Testis (tissue), 2 donors: ENCODE measurements at regions not wholly inside any gene's neighbourhood (a gene's known extent, or its start where the extent isn't known, plus 50 kb on each side); places are given as distances from the start of the nearest gene placed in this dataset.

Source experiments
- POLR2A ChIP-seq: fragments of 450-650 bp; IDR thresholded peaks from one replicate; pipeline ENCODE4 v1.6.1; 2017; ENCODE audit warnings: antibody characterized with exemption, mild to moderate bottlenecking, moderate library complexity
- TF ChIP-seq, protein P1 (sequence below), 3 experiments: fragments of 450-650 bp in 2 of 3; fragments of 200-600 bp in 1 of 3; sonication (generic) in 1 of 3; IDR thresholded peaks; one replicate each; pipeline ENCODE4 v1.5.1; 2016 to 2019; ENCODE audit warnings: antibody characterized with exemption in 3 of 3, mild to moderate bottlenecking in 2 of 3, moderate library complexity in 1 of 3

DNA sequence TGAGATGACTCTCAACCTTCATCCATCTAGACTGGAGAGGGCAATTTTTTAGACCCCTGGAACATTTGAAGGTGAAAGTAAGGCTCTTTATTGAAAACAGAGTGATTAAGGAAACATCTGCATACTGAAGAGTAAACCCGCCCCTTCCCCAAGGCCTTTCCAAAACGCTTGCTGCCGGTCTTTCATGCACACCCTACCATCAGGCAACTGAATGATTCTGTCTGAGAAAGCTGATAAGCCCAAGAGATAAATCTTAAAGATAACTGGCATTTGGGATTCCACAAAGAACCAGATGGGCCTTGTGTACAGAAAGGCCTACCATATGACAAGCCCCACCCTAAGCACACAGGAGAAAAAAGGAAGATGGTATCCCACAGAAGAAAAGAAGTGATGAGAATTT lies 54.4 kb upstream of the PIK3R1 start:
- TF ChIP-seq, protein P1, sequence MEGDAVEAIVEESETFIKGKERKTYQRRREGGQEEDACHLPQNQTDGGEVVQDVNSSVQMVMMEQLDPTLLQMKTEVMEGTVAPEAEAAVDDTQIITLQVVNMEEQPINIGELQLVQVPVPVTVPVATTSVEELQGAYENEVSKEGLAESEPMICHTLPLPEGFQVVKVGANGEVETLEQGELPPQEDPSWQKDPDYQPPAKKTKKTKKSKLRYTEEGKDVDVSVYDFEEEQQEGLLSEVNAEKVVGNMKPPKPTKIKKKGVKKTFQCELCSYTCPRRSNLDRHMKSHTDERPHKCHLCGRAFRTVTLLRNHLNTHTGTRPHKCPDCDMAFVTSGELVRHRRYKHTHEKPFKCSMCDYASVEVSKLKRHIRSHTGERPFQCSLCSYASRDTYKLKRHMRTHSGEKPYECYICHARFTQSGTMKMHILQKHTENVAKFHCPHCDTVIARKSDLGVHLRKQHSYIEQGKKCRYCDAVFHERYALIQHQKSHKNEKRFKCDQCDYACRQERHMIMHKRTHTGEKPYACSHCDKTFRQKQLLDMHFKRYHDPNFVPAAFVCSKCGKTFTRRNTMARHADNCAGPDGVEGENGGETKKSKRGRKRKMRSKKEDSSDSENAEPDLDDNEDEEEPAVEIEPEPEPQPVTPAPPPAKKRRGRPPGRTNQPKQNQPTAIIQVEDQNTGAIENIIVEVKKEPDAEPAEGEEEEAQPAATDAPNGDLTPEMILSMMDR (IDR thresholded peaks at IDR 0.05) = no peak
- TF ChIP-seq POLR2A = no peak
